ENCODE measurements at regions not wholly inside any gene's neighbourhood (a gene's known extent, or its start where the extent isn't known, plus 50 kb on each side); places are given as distances from the start of the nearest gene placed in this dataset.

DNA sequence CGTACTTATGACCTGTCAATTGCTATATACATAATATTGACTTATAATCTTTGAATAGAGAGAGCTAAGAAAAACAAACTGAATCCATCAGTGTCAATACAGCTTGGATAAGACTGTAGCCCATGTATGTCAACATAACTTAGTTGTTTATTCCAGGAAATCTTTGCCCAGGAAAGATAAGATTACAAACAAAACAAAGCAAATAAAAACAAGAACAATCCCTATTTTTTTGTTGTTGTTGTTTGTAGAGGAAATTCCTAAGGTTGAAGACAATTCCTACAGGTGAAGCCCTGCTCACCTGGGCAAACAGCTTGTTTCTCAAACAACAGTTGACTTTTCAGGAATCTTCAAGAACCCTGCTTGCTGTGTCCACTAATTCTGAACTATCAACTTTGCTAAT lies 76.0 kb downstream of the HYCC1 start:
- Histone ChIP-seq H3K9ac (ENCODE audit: low read length) (no peak overlapping the region), H3K27ac (ENCODE audit: low read length) (no peak overlapping the region), H3K4me3 (ENCODE audit: low read length) (no peak overlapping the region), H3K36me3 (replicated peaks; ENCODE audit: insufficient read depth, low read length) (no peaks in the 10 kb centered on the region), H3F3A (ENCODE audit: insufficient read depth, low read length) (no peaks in the 10 kb centered on the region), H3K4me1 (ENCODE audit: low read length) (no peaks in the 10 kb centered on the region), H3K79me2 (ENCODE audit: low read length) (no peaks in the 10 kb centered on the region), H2AFZ (ENCODE audit: low read length) (no peak overlapping the region), H4K20me1 (ENCODE audit: insufficient read depth, low read length) (no peaks in the 10 kb centered on the region), H3K27me3 (replicated peaks; ENCODE audit: insufficient read depth, low read length) (no peaks in the 10 kb centered on the region), H3K9me3 (replicated peaks; ENCODE audit: insufficient read depth, low read length) (no peaks in the 10 kb centered on the region), H3K9me2 (replicated peaks; ENCODE audit: insufficient read depth, low read length) (no peaks in the 10 kb centered on the region), H3K4me2 (ENCODE audit: low read depth, low read length) (no peak overlapping the region)
- DNase-seq: no peak
- no peak for TF ChIP-seq EZH2 (optimal IDR thresholded peaks at IDR 0.05; ENCODE audit: low read depth, low read length)
- TF ChIP-seq EZH2phosphoT487 (IDR thresholded peaks at IDR 0.05; ENCODE audit: low read length): no peak
- TF ChIP-seq, protein P1, sequence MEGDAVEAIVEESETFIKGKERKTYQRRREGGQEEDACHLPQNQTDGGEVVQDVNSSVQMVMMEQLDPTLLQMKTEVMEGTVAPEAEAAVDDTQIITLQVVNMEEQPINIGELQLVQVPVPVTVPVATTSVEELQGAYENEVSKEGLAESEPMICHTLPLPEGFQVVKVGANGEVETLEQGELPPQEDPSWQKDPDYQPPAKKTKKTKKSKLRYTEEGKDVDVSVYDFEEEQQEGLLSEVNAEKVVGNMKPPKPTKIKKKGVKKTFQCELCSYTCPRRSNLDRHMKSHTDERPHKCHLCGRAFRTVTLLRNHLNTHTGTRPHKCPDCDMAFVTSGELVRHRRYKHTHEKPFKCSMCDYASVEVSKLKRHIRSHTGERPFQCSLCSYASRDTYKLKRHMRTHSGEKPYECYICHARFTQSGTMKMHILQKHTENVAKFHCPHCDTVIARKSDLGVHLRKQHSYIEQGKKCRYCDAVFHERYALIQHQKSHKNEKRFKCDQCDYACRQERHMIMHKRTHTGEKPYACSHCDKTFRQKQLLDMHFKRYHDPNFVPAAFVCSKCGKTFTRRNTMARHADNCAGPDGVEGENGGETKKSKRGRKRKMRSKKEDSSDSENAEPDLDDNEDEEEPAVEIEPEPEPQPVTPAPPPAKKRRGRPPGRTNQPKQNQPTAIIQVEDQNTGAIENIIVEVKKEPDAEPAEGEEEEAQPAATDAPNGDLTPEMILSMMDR (IDR thresholded peaks at IDR 0.05; ENCODE audit: low read length): no peak

DNA sequence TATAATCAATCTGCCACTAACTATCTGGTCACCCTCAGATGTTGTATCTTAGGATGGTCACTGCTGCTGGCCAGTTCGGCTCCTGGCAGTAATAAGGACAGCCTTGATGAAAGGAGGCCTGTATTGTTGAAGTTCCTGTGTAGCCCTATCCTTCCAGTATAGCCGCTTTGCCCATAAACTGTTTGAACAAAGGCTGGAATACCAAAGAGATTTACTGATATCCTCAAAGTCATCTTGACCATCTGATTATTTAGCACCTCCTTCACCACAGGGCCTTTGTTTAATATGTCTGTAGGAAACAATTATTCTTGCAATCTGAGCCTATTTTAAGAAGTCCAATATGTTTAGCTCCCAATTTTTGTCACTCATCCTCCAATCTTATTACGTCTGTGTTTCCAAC lies 77.7 kb downstream of the HYCC1 start:
- no peaks in the 10 kb centered on the region for H3K4me1 ChIP-seq (ENCODE audit: low read length)
- no peaks in the 10 kb centered on the region for H4K20me1 ChIP-seq (ENCODE audit: insufficient read depth, low read length)
- H3K79me2 ChIP-seq (ENCODE audit: low read length): no peaks in the 10 kb centered on the region
- H3K4me3 ChIP-seq (ENCODE audit: low read length): no peak overlapping the region
- H2AFZ ChIP-seq (ENCODE audit: low read length): no peak overlapping the region
- no peaks in the 10 kb centered on the region for H3F3A ChIP-seq (ENCODE audit: insufficient read depth, low read length)
- no peak for DNase-seq
- TF ChIP-seq, protein P1 (IDR thresholded peaks at IDR 0.05; ENCODE audit: low read length): no peak
- no peak for TF ChIP-seq EZH2phosphoT487 (IDR thresholded peaks at IDR 0.05; ENCODE audit: low read length)
- no peak for TF ChIP-seq EZH2 (optimal IDR thresholded peaks at IDR 0.05; ENCODE audit: low read depth, low read length)
- no peaks in the 10 kb centered on the region for H3K36me3 ChIP-seq (replicated peaks; ENCODE audit: insufficient read depth, low read length)
- no peaks in the 10 kb centered on the region for H3K27me3 ChIP-seq (replicated peaks; ENCODE audit: insufficient read depth, low read length)
- no peak overlapping the region for H3K4me2 ChIP-seq (ENCODE audit: low read depth, low read length)
- H3K27ac ChIP-seq (ENCODE audit: low read length): no peak overlapping the region
- H3K9ac ChIP-seq (ENCODE audit: low read length): no peak overlapping the region
- no peaks in the 10 kb centered on the region for H3K9me3 ChIP-seq (replicated peaks; ENCODE audit: insufficient read depth, low read length)
- H3K9me2 ChIP-seq (replicated peaks; ENCODE audit: insufficient read depth, low read length): no peaks in the 10 kb centered on the region

DNA sequence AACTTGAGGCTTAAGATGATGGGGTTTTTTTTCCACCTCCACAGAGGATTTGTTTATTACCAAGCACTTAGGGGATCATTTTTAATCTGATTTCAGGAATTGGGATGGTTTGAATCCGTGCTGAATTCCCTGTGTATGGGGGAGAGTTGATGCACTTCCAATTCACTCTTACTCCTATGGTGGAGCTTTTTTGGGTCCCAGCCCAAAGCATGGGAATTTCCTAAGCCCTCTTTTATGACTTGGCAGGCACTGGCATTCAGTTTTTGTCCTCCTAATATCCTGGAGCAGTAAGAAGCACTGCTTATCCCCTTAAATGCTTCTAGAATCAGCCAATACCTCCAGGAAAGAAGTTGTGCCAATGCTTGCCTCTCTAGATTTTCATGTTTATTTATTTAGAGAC lies 78.7 kb downstream of the HYCC1 start:
- no peak overlapping the region for H3K27ac ChIP-seq (ENCODE audit: low read length)
- H2AFZ ChIP-seq (ENCODE audit: low read length): no peak overlapping the region
- no peaks in the 10 kb centered on the region for H3F3A ChIP-seq (ENCODE audit: insufficient read depth, low read length)
- H3K36me3 ChIP-seq (replicated peaks; ENCODE audit: insufficient read depth, low read length): no peaks in the 10 kb centered on the region
- no peaks in the 10 kb centered on the region for H3K9me2 ChIP-seq (replicated peaks; ENCODE audit: insufficient read depth, low read length)
- H4K20me1 ChIP-seq (ENCODE audit: insufficient read depth, low read length): no peaks in the 10 kb centered on the region
- no peaks in the 10 kb centered on the region for H3K27me3 ChIP-seq (replicated peaks; ENCODE audit: insufficient read depth, low read length)
- TF ChIP-seq, protein P1 (IDR thresholded peaks at IDR 0.05; ENCODE audit: low read length): no peak
- TF ChIP-seq EZH2phosphoT487 (IDR thresholded peaks at IDR 0.05; ENCODE audit: low read length): no peak
- no peak for TF ChIP-seq EZH2 (optimal IDR thresholded peaks at IDR 0.05; ENCODE audit: low read depth, low read length)
- DNase-seq: no peak
- no peak overlapping the region for H3K9ac ChIP-seq (ENCODE audit: low read length)
- no peak overlapping the region for H3K4me3 ChIP-seq (ENCODE audit: low read length)
- no peaks in the 10 kb centered on the region for H3K79me2 ChIP-seq (ENCODE audit: low read length)
- H3K4me1 ChIP-seq (ENCODE audit: low read length): no peaks in the 10 kb centered on the region
- H3K9me3 ChIP-seq (replicated peaks; ENCODE audit: insufficient read depth, low read length): no peaks in the 10 kb centered on the region
- no peak overlapping the region for H3K4me2 ChIP-seq (ENCODE audit: low read depth, low read length)
